HCT116 (cell line): ENCODE measurements at regions not wholly inside any gene's neighbourhood (a gene's known extent, or its start where the extent isn't known, plus 50 kb on each side); places are given as distances from the start of the nearest gene placed in this dataset.

Experiments
- ATAC-seq: fragments of 200-7000 bp; cut with Tn5 transposase; 2 replicates; pipeline ENCODE4 v1.9.1; 2020; ENCODE audit warnings: mild to moderate bottlenecking, moderate library complexity
- BruUV-seq: library from RNA; stranded (reverse); fragments of 400-500 nt; replicated peaks from 2 replicates; lab custom pipeline; 2021; lab: Mats Ljungman, UMichigan
- CTCF ChIA-PET: fragments of 300-600 bp; sonication (Branson Sonifier 250); formaldehyde crosslinking; loops from one replicate; lab custom pipeline; 2021; ENCODE audit warnings: antibody characterized with exemption; lab: Charles Lee
- POLR2A ChIA-PET: fragments of 300-600, 350-600 bp; sonication (Branson Sonifier 250); formaldehyde crosslinking; loops from one replicate; lab custom pipeline; 2021; ENCODE audit warnings: antibody characterized with exemption; lab: Charles Lee
- RAD21 ChIA-PET, 2 experiments: fragments of 300-600 bp; sonication (Branson Sonifier 250); formaldehyde crosslinking; loops; one replicate each; lab custom pipeline; 2023; ENCODE audit warnings: low total read pairs in 2 of 2; ENCODE audit not compliant: uncharacterized antibody in 2 of 2, unreplicated experiment in 2 of 2, low non-redundant PET in 1 of 2; lab: Charles Lee
- DNase-seq: peaks from one replicate; pipeline ENCODE4 v3.0.0-alpha.2; 2010; ENCODE audit warnings: low read depth, low spot score
- H2AFZ ChIP-seq: fragments of 200-600 bp; shearing (Covaris generic), sonication (generic); 2 replicates; pipeline ENCODE4 v1.6.1; 2017; ENCODE audit warnings: low read depth, mixed run types, mixed read lengths, antibody characterized with exemption, low read length; ENCODE audit not compliant: poor library complexity, severe bottlenecking
- H3K27ac ChIP-seq: 2 replicates; pipeline ENCODE4 v1.5.1; 2012; ENCODE audit warnings: low read depth, low read length
- H3K27me3 ChIP-seq: fragments of 200-600 bp; sonication (generic); 2 replicates; pipeline ENCODE4 v1.6.1; 2016; ENCODE audit warnings: mixed run types, low read length, mixed read lengths; ENCODE audit not compliant: insufficient read depth
- H3K36me3 ChIP-seq, 2 experiments: fragments of 200-500 bp in 1 of 2; fragments of 200-600 bp in 1 of 2; sonication (Bioruptor generic) in 1 of 2; sonication (generic) in 1 of 2; 2 replicates each; pipeline versions ENCODE4 v1.5.1 to v1.6.1; 2014 to 2016; ENCODE audit warnings: low read length in 2 of 2, inconsistent platforms in 1 of 2, mixed read lengths in 1 of 2, mixed run types in 1 of 2; ENCODE audit not compliant: insufficient read depth in 2 of 2, control insufficient read depth in 1 of 2
- H3K4me1 ChIP-seq, 2 experiments: fragments of 200-600 bp in 1 of 2; sonication (generic) in 1 of 2; 2 replicates each; pipeline versions ENCODE4 v1.5.1 to v1.6.1; 2012 to 2017; ENCODE audit warnings: low read length in 2 of 2, inconsistent platforms in 1 of 2, mild to moderate bottlenecking in 1 of 2, mixed read lengths in 1 of 2, mixed run types in 1 of 2, moderate library complexity in 1 of 2; ENCODE audit not compliant: insufficient read depth in 2 of 2, control insufficient read depth in 1 of 2
- H3K4me2 ChIP-seq: fragments of 200-600 bp; sonication (generic); 2 replicates; pipeline ENCODE4 v1.6.1; 2017; ENCODE audit warnings: mixed run types, low read length, mixed read lengths
- H3K4me3 ChIP-seq, 2 experiments: fragments of 200-600 bp in 1 of 2; sonication (generic) in 1 of 2; replicated peaks in 1 of 2; 2 replicates each; pipeline ENCODE4 v1.5.1; 2011 to 2016; ENCODE audit warnings: low read length in 2 of 2, control low read depth in 1 of 2, low read depth in 1 of 2, mild to moderate bottlenecking in 1 of 2, mixed read lengths in 1 of 2, mixed run types in 1 of 2
- H3K79me2 ChIP-seq: fragments of 200-600 bp; sonication (generic); 2 replicates; pipeline ENCODE4 v1.6.1; 2017; ENCODE audit warnings: mild to moderate bottlenecking, mixed run types, low read length, moderate library complexity, mixed read lengths; ENCODE audit not compliant: insufficient read depth
- H3K9ac ChIP-seq: fragments of 200-600 bp; sonication (generic); 2 replicates; pipeline ENCODE4 v1.6.1; 2016; ENCODE audit warnings: low read length, mixed read lengths
- H3K9me2 ChIP-seq: fragments of 200-600 bp; sonication (generic), shearing (Covaris generic); 2 replicates; pipeline ENCODE4 v1.6.1; 2017; ENCODE audit warnings: mixed run types, mild to moderate bottlenecking, moderate library complexity; ENCODE audit not compliant: insufficient read depth
- H3K9me3 ChIP-seq, 2 experiments: fragments of 200-500 bp in 1 of 2; fragments of 200-600 bp in 1 of 2; sonication (Bioruptor generic) in 1 of 2; sonication (generic) in 1 of 2; 2 replicates each; pipeline ENCODE4 v1.6.1; 2014 to 2017; ENCODE audit warnings: low read length in 2 of 2, mixed read lengths in 2 of 2, inconsistent platforms in 1 of 2, low read depth in 1 of 2, mild to moderate bottlenecking in 1 of 2, mixed run types in 1 of 2, moderate library complexity in 1 of 2; ENCODE audit not compliant: control insufficient read depth in 1 of 2, insufficient read depth in 1 of 2
- H4K20me1 ChIP-seq: fragments of 200-600 bp; sonication (generic), shearing (Covaris generic); 2 replicates; pipeline ENCODE4 v1.6.1; 2017; ENCODE audit warnings: mixed run types, mild to moderate bottlenecking, moderate library complexity; ENCODE audit not compliant: insufficient read depth
- CBX3 ChIP-seq: IDR thresholded peaks from 2 replicates; pipeline ENCODE4 v1.6.1; 2012; ENCODE audit warnings: low read depth
- CTCF ChIP-seq, 3 experiments: fragments of 200-600 bp in 1 of 3; sonication (generic) in 1 of 3; IDR thresholded peaks in 2 of 3; conservative IDR thresholded peaks in 1 of 3; 2 replicates each; pipeline ENCODE4 v1.5.1; 2012 to 2017; ENCODE audit warnings: low read depth in 2 of 3, low read length in 2 of 3, antibody characterized with exemption in 1 of 3, borderline replicate concordance in 1 of 3, control low read depth in 1 of 3, mild to moderate bottlenecking in 1 of 3, mixed read lengths in 1 of 3, mixed run types in 1 of 3, moderate library complexity in 1 of 3; ENCODE audit not compliant: insufficient read depth in 1 of 3
- EGR1 ChIP-seq: IDR thresholded peaks from 2 replicates; pipeline ENCODE4 v1.6.1; 2012; ENCODE audit warnings: low read depth
- ELF1 ChIP-seq: IDR thresholded peaks from 2 replicates; pipeline ENCODE4 v1.6.1; 2012; ENCODE audit warnings: low read depth, borderline replicate concordance
- EZH2 ChIP-seq: fragments of 200-600 bp; sonication (generic); IDR thresholded peaks from 2 replicates; pipeline ENCODE4 v1.6.1; 2017; ENCODE audit warnings: antibody characterized with exemption, mixed run types
- EZH2phosphoT487 ChIP-seq: fragments of 200-600 bp; IDR thresholded peaks from 2 replicates; pipeline ENCODE4 v1.6.1; 2018; ENCODE audit warnings: antibody characterized with exemption, borderline replicate concordance
- FOSL1 ChIP-seq: IDR thresholded peaks from 2 replicates; pipeline ENCODE4 v1.6.1; 2012; ENCODE audit warnings: low read depth
- JUND ChIP-seq: IDR thresholded peaks from 2 replicates; pipeline ENCODE4 v1.6.1; 2012
- POLR2A ChIP-seq: IDR thresholded peaks from 2 replicates; pipeline ENCODE4 v1.7.0; 2011; ENCODE audit warnings: borderline replicate concordance; ENCODE audit not compliant: insufficient read depth, insufficient read length; ENCODE audit errors: extremely low read depth
- POLR2AphosphoS5 ChIP-seq: IDR thresholded peaks from 2 replicates; pipeline ENCODE4 v1.6.1; 2011; ENCODE audit warnings: mild to moderate bottlenecking, low read depth, low read length, moderate library complexity
- RAD21 ChIP-seq: IDR thresholded peaks from 2 replicates; pipeline ENCODE4 v1.6.1; 2012; ENCODE audit warnings: low read depth, mild to moderate bottlenecking
- SIN3A ChIP-seq: IDR thresholded peaks from 2 replicates; pipeline ENCODE4 v1.6.1; 2012; ENCODE audit warnings: low read depth
- YY1 ChIP-seq: IDR thresholded peaks from 2 replicates; pipeline ENCODE4 v1.6.1; 2011; ENCODE audit warnings: low read length, low read depth, moderate library complexity, mild to moderate bottlenecking; ENCODE audit not compliant: insufficient replicate concordance; ENCODE audit errors: extremely low read depth
- ZBTB33 ChIP-seq: IDR thresholded peaks from 2 replicates; pipeline ENCODE4 v1.6.1; 2011; ENCODE audit warnings: mild to moderate bottlenecking, low read length, moderate library complexity; ENCODE audit not compliant: insufficient replicate concordance; ENCODE audit errors: extremely low read depth
- intact Hi-C: fragments of 100-400 bp; cut with micrococcal nuclease; formaldehyde crosslinking; loops from 2 replicates; pipeline ENCODE4 v1.10.0; 2022

GRCh38 chr7:101753316-101753715 is 64.1 kb upstream of the CUX1 start:
- no peaks in the 10 kb centered on the region for H3K27me3 ChIP-seq
- no peak overlapping the region for H3K4me2 ChIP-seq
- H3K4me3 ChIP-seq: no peak overlapping the region
- intact Hi-C loops: no loop called here
- BruUV-seq: no TSS peak
- ATAC-seq: 0 out of 2 replicates have a peak, but pooled peaks have one; percentile 14
- CTCF ChIA-PET: interaction anchor here (2.0 kb wide), 1 partner anchor 10 kb away, joined by 6 read pairs; no protein-coding TSS in a partner anchor
- H2AFZ ChIP-seq: no peak overlapping the region
- H3K9ac ChIP-seq: no peak overlapping the region
- no peaks in the 10 kb centered on the region for H3K9me2 ChIP-seq
- no peak overlapping the region for H3K27ac ChIP-seq
- TF ChIP-seq EZH2phosphoT487 (no peak), JUND (no peak), YY1 (no peak), EZH2 (no peak), POLR2A (no peak), POLR2AphosphoS5 (no peak), ELF1 (no peak)
- H3K9me3 ChIP-seq: no peaks in the 10 kb centered on the region
- no peak for DNase-seq
- no peaks in the 10 kb centered on the region for H3K79me2 ChIP-seq
- no peaks in the 10 kb centered on the region for H3K36me3 ChIP-seq
- peaks cover 0 to 10% of the 10 kb centered on the region in 2 experiments; a peak in 2 of 4 replicates for H3K4me1 ChIP-seq
- no peaks in the 10 kb centered on the region for H4K20me1 ChIP-seq
- POLR2A ChIA-PET: no interaction called here
- RAD21 ChIA-PET: interaction anchor here in 1 of 2 experiments (0.5 kb wide), 1 partner anchor 482 kb away, joined by 4 read pairs; no protein-coding TSS in a partner anchor

- H3K4me1 ChIP-seq: peaks cover 0 to 10% of the 10 kb centered on the region in 2 experiments; a peak in 2 of 4 replicates
- POLR2A ChIA-PET: no interaction called here
- no TSS peak for BruUV-seq
- H3K9ac ChIP-seq: peak overlapping the region; percentile 25; the same call in 1 of the 2 replicates
- H3K27me3 ChIP-seq: no peaks in the 10 kb centered on the region
- no peaks in the 10 kb centered on the region for H3K79me2 ChIP-seq
- peak overlapping the region; percentile 67 for H3K4me2 ChIP-seq
- H3K27ac ChIP-seq: no peak overlapping the region
- CTCF ChIA-PET: no interaction called here
- H2AFZ ChIP-seq: peak overlapping the region; percentile 85
- H3K4me3 ChIP-seq: peak overlapping the region; percentile 38 to 49
- DNase-seq: no peak
- no peaks in the 10 kb centered on the region for H3K9me2 ChIP-seq
- RAD21 ChIA-PET: no interaction called here
- no peaks in the 10 kb centered on the region for H3K36me3 ChIP-seq
- H4K20me1 ChIP-seq: no peaks in the 10 kb centered on the region
- no peaks in the 10 kb centered on the region for H3K9me3 ChIP-seq
- peak; percentile 47; the same call in 1 of the 2 replicates for ATAC-seq
- intact Hi-C loops: no loop called here
- TF ChIP-seq SIN3A: no peak
- TF ChIP-seq CBX3: no peak
- TF ChIP-seq RAD21: no peak
- TF ChIP-seq CTCF (IDR thresholded peaks at IDR 0.05 in 2 of 3, conservative IDR thresholded peaks at IDR 0.05 in 1 of 3; ENCODE audit: borderline replicate concordance in 1 of 3, insufficient read depth in 1 of 3, low read depth in 2 of 3, low read length in 2 of 3): no peak
- no peak for TF ChIP-seq ZBTB33
- TF ChIP-seq POLR2AphosphoS5: no peak
- TF ChIP-seq EZH2: no peak
- TF ChIP-seq EGR1: no peak
- TF ChIP-seq FOSL1: no peak
These were observed 62.8 kb upstream of the CUX1 start for GRCh38 chr7:101754424-101755159.
